ENCODE measurements at regions not wholly inside any gene's neighbourhood (a gene's known extent, or its start where the extent isn't known, plus 50 kb on each side); places are given as distances from the start of the nearest gene placed in this dataset.
"Not testable (repeated sequence)": the region's sequence is repeated elsewhere in the genome, so short reads cannot be mapped to it uniquely, and the experiment has no call there.

DNA sequence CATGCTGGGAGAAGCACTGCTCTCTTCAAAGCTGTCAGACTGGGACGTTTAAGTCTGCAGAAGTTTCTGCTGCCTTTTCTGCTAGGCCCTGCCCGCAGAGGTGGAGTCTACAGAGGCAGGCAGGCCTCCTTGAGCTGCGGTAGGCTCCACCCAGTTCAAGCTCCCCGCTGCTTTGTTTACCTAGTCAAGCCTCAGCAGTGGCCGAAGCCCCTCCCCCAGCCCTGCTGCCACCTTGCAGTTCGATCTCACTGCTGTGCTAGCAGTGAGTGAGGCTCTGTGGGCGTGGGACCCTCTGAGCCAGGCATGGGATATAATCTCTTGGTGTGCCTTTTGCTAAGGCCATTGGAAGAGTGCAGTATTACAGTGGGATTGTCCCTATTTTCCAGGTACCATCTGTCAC is 1540.5 kb downstream of the MAT2B start:
- not testable (repeated sequence) for H3K9me3 ChIP-seq (ENCODE audit: control insufficient read depth, insufficient read depth, low read length); DNase-seq (ENCODE audit: low read depth, low spot score); H3K36me3 ChIP-seq (ENCODE audit: control insufficient read depth, insufficient read depth, low read length); H3K4me1 ChIP-seq (ENCODE audit: control insufficient read depth, insufficient read depth, low read length); H3K27ac ChIP-seq (ENCODE audit: low read length); H3K4me3 ChIP-seq (ENCODE audit: low read length); H3K27me3 ChIP-seq (ENCODE audit: control insufficient read depth, insufficient read depth, low read length)
- WGBS (ENCODE audit: insufficient coverage, insufficient read length): no CpG with 5 or more reads among the region's 7 CpGs

DNA sequence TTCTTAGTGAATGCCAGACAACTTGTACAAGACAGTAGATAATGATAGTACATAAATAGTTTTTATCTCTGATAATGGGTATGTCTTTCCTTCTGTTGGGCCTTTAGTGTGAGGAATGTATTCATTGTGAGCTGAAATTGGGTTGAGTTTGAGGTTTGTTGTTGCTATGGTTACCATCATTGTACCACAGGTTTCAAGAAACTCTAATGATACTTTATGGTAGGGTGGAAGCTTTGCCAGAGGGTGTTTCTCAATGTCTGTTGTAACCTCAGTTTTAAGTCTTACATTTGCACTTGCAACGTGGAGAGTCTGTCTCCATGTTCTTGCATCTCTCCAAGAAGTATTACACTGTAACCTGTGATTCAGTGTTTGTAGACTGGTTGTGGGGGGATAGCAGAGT is 1550.1 kb downstream of the MAT2B start:
- DNase-seq (ENCODE audit: low read depth, low spot score): no peak
- no CpG with 5 or more reads among the region's 1 CpG for WGBS (ENCODE audit: insufficient coverage, insufficient read length)
- no peaks in the 10 kb centered on the region for H3K36me3 ChIP-seq (ENCODE audit: control insufficient read depth, insufficient read depth, low read length)

GRCh38 chr5:165057145-165057544 is 1551.7 kb downstream of the MAT2B start:
- DNase-seq (ENCODE audit: low read depth, low spot score): no peak
- Histone ChIP-seq H3K36me3 (ENCODE audit: control insufficient read depth, insufficient read depth, low read length) (no peaks in the 10 kb centered on the region), H3K4me1 (ENCODE audit: control insufficient read depth, insufficient read depth, low read length) (no peaks in the 10 kb centered on the region), H3K9me3 (ENCODE audit: control insufficient read depth, insufficient read depth, low read length) (no peaks in the 10 kb centered on the region), H3K27ac (ENCODE audit: low read length) (no peak overlapping the region), H3K27me3 (ENCODE audit: control insufficient read depth, insufficient read depth, low read length) (no peaks in the 10 kb centered on the region), H3K4me3 (ENCODE audit: low read length) (no peak overlapping the region)
- WGBS (ENCODE audit: insufficient coverage, insufficient read length): no CpG with 5 or more reads among the region's 2 CpGs

More for the DNA sequence above, 1550.1 kb downstream of the MAT2B start:
- H3K27ac ChIP-seq (ENCODE audit: low read length): no peak overlapping the region
- no peaks in the 10 kb centered on the region for H3K9me3 ChIP-seq (ENCODE audit: control insufficient read depth, insufficient read depth, low read length)
- no peak overlapping the region for H3K4me3 ChIP-seq (ENCODE audit: low read length)
- H3K4me1 ChIP-seq (ENCODE audit: control insufficient read depth, insufficient read depth, low read length): no peaks in the 10 kb centered on the region
- H3K27me3 ChIP-seq (ENCODE audit: control insufficient read depth, insufficient read depth, low read length): no peaks in the 10 kb centered on the region

DNA sequence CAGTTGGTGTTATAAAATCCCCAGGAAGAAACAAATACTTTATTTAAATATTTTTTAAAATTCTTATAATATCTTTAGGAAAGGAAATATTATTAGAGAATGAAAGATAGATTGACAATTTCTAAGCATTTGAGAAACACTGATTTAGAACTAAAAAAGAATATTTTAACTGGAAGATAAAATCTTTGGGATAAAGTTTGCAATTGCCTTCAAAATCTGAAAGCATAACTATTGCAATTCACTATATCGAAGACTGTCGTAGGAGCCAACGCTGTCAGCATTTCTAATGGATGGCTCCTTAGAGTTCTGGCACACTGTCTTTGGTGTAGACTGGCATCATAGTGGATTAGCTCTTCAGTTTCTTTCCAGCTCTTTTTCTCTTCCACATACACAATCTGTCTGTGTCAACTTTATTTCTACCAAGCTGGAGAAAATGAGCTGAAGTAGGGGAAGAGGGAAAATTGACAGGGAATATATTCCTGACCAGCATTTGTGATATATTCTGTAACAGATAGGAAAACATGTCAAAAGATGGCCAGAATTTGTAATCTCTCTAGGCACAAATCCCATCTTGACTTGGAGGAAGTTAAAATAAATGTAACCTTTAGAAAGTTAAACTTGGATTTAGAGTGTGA is 1561.4 kb downstream of the MAT2B start:
- no peak for DNase-seq (ENCODE audit: low read depth, low spot score)
- H3K9me3 ChIP-seq (ENCODE audit: control insufficient read depth, insufficient read depth, low read length): no peaks in the 10 kb centered on the region
- H3K27ac ChIP-seq (ENCODE audit: low read length): no peak overlapping the region
- no peak overlapping the region for H3K4me3 ChIP-seq (ENCODE audit: low read length)
- H3K4me1 ChIP-seq (ENCODE audit: control insufficient read depth, insufficient read depth, low read length): no peaks in the 10 kb centered on the region
- no peaks in the 10 kb centered on the region for H3K27me3 ChIP-seq (ENCODE audit: control insufficient read depth, insufficient read depth, low read length)
- no peaks in the 10 kb centered on the region for H3K36me3 ChIP-seq (ENCODE audit: control insufficient read depth, insufficient read depth, low read length)
- no CpG with 5 or more reads among the region's 3 CpGs for WGBS (ENCODE audit: insufficient coverage, insufficient read length)

GRCh38 chr5:165076686-165077085 is 1571.3 kb downstream of the MAT2B start:
- WGBS (ENCODE audit: insufficient coverage, insufficient read length): no CpG with 5 or more reads among the region's 2 CpGs
- no peak overlapping the region for H3K4me3 ChIP-seq (ENCODE audit: low read length)
- DNase-seq (ENCODE audit: low read depth, low spot score): no peak
- no peaks in the 10 kb centered on the region for H3K9me3 ChIP-seq (ENCODE audit: control insufficient read depth, insufficient read depth, low read length)
- no peaks in the 10 kb centered on the region for H3K36me3 ChIP-seq (ENCODE audit: control insufficient read depth, insufficient read depth, low read length)
- no peaks in the 10 kb centered on the region for H3K27me3 ChIP-seq (ENCODE audit: control insufficient read depth, insufficient read depth, low read length)
- H3K4me1 ChIP-seq (ENCODE audit: control insufficient read depth, insufficient read depth, low read length): no peaks in the 10 kb centered on the region
- no peak overlapping the region for H3K27ac ChIP-seq (ENCODE audit: low read length)

DNA sequence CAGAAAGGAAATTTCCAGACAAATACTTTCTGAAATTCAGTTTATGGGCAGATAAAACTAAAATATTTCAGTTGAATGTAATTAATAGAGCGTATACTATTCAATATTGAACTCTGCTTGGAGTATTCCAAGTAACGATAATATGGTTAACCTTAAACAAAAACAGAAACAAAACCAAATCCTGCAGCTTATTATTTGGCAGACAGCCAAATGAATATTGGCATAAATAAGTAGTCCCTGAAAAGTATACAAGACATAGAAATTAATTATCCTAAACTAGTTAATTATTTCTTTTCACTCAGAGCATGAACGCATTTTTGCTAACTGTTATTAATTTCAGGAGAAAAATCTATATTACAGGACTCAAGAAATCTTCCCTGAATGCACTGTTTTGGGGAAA is 1574.0 kb downstream of the MAT2B start:
- H3K36me3 ChIP-seq (ENCODE audit: control insufficient read depth, insufficient read depth, low read length): no peaks in the 10 kb centered on the region

GRCh38 chr5:165083394-165083793 is 1578.0 kb downstream of the MAT2B start:
- no CpG with 5 or more reads among the region's 1 CpG for WGBS (ENCODE audit: insufficient coverage, insufficient read length)
- H3K4me1 ChIP-seq (ENCODE audit: control insufficient read depth, insufficient read depth, low read length): no peaks in the 10 kb centered on the region
- no peaks in the 10 kb centered on the region for H3K9me3 ChIP-seq (ENCODE audit: control insufficient read depth, insufficient read depth, low read length)
- H3K36me3 ChIP-seq (ENCODE audit: control insufficient read depth, insufficient read depth, low read length): no peaks in the 10 kb centered on the region
- no peak overlapping the region for H3K4me3 ChIP-seq (ENCODE audit: low read length)
- H3K27ac ChIP-seq (ENCODE audit: low read length): no peak overlapping the region
- no peak for DNase-seq (ENCODE audit: low read depth, low spot score)
- H3K27me3 ChIP-seq (ENCODE audit: control insufficient read depth, insufficient read depth, low read length): no peaks in the 10 kb centered on the region

More for the DNA sequence above, 1574.0 kb downstream of the MAT2B start:
- Histone ChIP-seq H3K4me1 (ENCODE audit: control insufficient read depth, insufficient read depth, low read length) (no peaks in the 10 kb centered on the region), H3K9me3 (ENCODE audit: control insufficient read depth, insufficient read depth, low read length) (no peaks in the 10 kb centered on the region), H3K27me3 (ENCODE audit: control insufficient read depth, insufficient read depth, low read length) (no peaks in the 10 kb centered on the region), H3K27ac (ENCODE audit: low read length) (no peak overlapping the region), H3K4me3 (ENCODE audit: low read length) (no peak overlapping the region)
- no CpG with 5 or more reads among the region's 3 CpGs for WGBS (ENCODE audit: insufficient coverage, insufficient read length)
- DNase-seq (ENCODE audit: low read depth, low spot score): no peak

- no peak overlapping the region for H3K4me3 ChIP-seq (ENCODE audit: low read length)
- H3K27me3 ChIP-seq (ENCODE audit: control insufficient read depth, insufficient read depth, low read length): no peaks in the 10 kb centered on the region
- no CpG with 5 or more reads among the region's 2 CpGs for WGBS (ENCODE audit: insufficient coverage, insufficient read length)
- H3K27ac ChIP-seq (ENCODE audit: low read length): no peak overlapping the region
- no peaks in the 10 kb centered on the region for H3K4me1 ChIP-seq (ENCODE audit: control insufficient read depth, insufficient read depth, low read length)
- H3K9me3 ChIP-seq (ENCODE audit: control insufficient read depth, insufficient read depth, low read length): no peaks in the 10 kb centered on the region
- no peak for DNase-seq (ENCODE audit: low read depth, low spot score)
- no peaks in the 10 kb centered on the region for H3K36me3 ChIP-seq (ENCODE audit: control insufficient read depth, insufficient read depth, low read length)
Measured at GRCh38 chr5:165086465-165086864, 1581.0 kb downstream of the MAT2B start.

DNA sequence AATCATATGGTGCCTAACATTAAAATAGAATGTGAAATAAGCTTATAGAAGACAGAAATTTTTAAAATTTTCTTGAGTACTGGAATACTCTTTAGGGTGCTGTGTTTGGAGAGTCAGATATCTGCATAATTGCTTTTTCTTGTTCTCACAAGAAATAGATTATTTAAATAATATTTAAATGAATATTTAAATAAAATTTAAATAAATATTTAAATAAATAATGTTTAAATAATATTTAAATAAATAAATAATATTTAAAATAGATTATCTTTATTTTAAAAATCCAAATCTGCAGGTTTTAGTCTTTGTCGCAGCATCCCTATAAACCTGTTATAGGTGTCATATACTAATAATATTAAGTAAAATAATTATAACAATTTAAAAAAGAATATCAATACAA is 1589.4 kb downstream of the MAT2B start:
- Histone ChIP-seq H3K27me3 (ENCODE audit: control insufficient read depth, insufficient read depth, low read length) (no peaks in the 10 kb centered on the region), H3K9me3 (ENCODE audit: control insufficient read depth, insufficient read depth, low read length) (no peaks in the 10 kb centered on the region), H3K36me3 (ENCODE audit: control insufficient read depth, insufficient read depth, low read length) (no peaks in the 10 kb centered on the region), H3K27ac (ENCODE audit: low read length) (no peak overlapping the region), H3K4me1 (ENCODE audit: control insufficient read depth, insufficient read depth, low read length) (no peaks in the 10 kb centered on the region), H3K4me3 (ENCODE audit: low read length) (no peak overlapping the region)
- WGBS (ENCODE audit: insufficient coverage, insufficient read length): no CpG with 5 or more reads among the region's 1 CpG
- DNase-seq (ENCODE audit: low read depth, low spot score): no peak

DNA sequence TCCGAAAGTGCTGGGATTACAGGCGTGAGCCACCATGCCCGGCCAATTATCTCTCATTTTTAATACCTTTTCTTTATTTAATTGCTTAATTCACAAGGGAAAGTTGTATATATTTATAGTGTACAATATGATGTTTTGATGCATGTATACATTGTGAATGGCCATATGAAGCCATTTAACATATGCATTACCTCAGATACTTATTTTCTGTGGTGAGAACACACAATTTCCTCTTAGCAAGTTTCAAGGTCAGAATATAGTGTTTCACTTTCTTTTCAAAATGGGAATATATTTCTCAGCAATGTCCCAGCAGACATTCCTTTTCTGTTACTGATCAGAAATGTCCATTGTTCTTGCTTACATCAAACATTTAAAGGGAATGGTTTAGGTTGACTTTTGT is 1596.3 kb downstream of the MAT2B start:
- Histone ChIP-seq H3K9me3 (ENCODE audit: control insufficient read depth, insufficient read depth, low read length) (no peaks in the 10 kb centered on the region), H3K27me3 (ENCODE audit: control insufficient read depth, insufficient read depth, low read length) (no peaks in the 10 kb centered on the region), H3K4me3 (ENCODE audit: low read length) (no peak overlapping the region), H3K36me3 (ENCODE audit: control insufficient read depth, insufficient read depth, low read length) (no peaks in the 10 kb centered on the region), H3K27ac (ENCODE audit: low read length) (no peak overlapping the region), H3K4me1 (ENCODE audit: control insufficient read depth, insufficient read depth, low read length) (no peaks in the 10 kb centered on the region)
- no CpG with 5 or more reads among the region's 3 CpGs for WGBS (ENCODE audit: insufficient coverage, insufficient read length)
- no peak for DNase-seq (ENCODE audit: low read depth, low spot score)

DNA sequence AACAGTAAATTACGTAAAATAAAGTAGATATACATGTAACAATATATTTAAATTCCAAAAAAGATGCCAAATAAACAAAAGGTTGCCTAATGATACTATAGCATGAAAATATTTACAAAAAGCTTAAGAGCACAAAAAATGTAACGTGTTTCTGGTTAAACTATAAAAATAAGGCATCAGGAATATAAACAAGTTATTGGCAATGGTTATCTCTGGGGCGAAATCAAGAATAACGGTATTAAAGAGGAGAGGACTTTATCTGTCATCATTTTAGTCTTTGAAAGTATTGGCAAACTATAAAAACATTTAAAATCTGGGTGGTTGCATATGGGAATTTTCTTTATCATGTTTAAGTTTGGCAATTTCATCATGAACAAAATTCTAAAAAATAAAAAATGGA is 1599.2 kb downstream of the MAT2B start:
- Histone ChIP-seq H3K36me3 (ENCODE audit: control insufficient read depth, insufficient read depth, low read length) (no peaks in the 10 kb centered on the region), H3K27ac (ENCODE audit: low read length) (no peak overlapping the region), H3K27me3 (ENCODE audit: control insufficient read depth, insufficient read depth, low read length) (no peaks in the 10 kb centered on the region), H3K4me1 (ENCODE audit: control insufficient read depth, insufficient read depth, low read length) (no peaks in the 10 kb centered on the region), H3K9me3 (ENCODE audit: control insufficient read depth, insufficient read depth, low read length) (no peaks in the 10 kb centered on the region), H3K4me3 (ENCODE audit: low read length) (no peak overlapping the region)
- WGBS (ENCODE audit: insufficient coverage, insufficient read length): no CpG with 5 or more reads among the region's 4 CpGs
- DNase-seq (ENCODE audit: low read depth, low spot score): no peak
